HG03135 (cell line): ENCODE measurements at regions not wholly inside any gene's neighbourhood (a gene's known extent, or its start where the extent isn't known, plus 50 kb on each side); places are given as distances from the start of the nearest gene placed in this dataset.
"Not testable (repeated sequence)": the region's sequence is repeated elsewhere in the genome, so short reads cannot be mapped to it uniquely, and the experiment has no call there.

Source experiments
- ATAC-seq: cut with Tn5 transposase; IDR thresholded peaks from one replicate; pipeline ENCODE4 v1.9.1; 2021; ENCODE audit warnings: mild to moderate bottlenecking, moderate library complexity; ENCODE audit not compliant: unreplicated experiment

- ATAC-seq = no peak
These were observed 632.6 kb upstream of the COX7C start for GRCh38 chr5:85985167-85985566.

GRCh38 chr5:85990998-85991397 lies 626.7 kb upstream of the COX7C start:
- no peak for ATAC-seq

- not testable (repeated sequence) for ATAC-seq
These were observed 623.1 kb upstream of the COX7C start for GRCh38 chr5:85994653-85995052.

- no peak for ATAC-seq
These were observed 619.1 kb upstream of the COX7C start for GRCh38 chr5:85998656-85999055.

- ATAC-seq = no peak
These were observed 609.4 kb upstream of the COX7C start for GRCh38 chr5:86008293-86008692.

GRCh38 chr5:86008704-86009103 lies 609.0 kb upstream of the COX7C start:
- ATAC-seq = no peak

- ATAC-seq = no peak
These were observed 605.8 kb upstream of the COX7C start for GRCh38 chr5:86011937-86012336.

GRCh38 chr5:86029308-86029707 lies 588.4 kb upstream of the COX7C start:
- no peak for ATAC-seq

- ATAC-seq = no peak
These were observed 587.0 kb upstream of the COX7C start for GRCh38 chr5:86030753-86031152.

- no peak for ATAC-seq
These were observed 579.2 kb upstream of the COX7C start for GRCh38 chr5:86038566-86038965.

- ATAC-seq = no peak
These were observed 578.4 kb upstream of the COX7C start for GRCh38 chr5:86039351-86039750.

- no peak for ATAC-seq
These were observed 547.0 kb upstream of the COX7C start for GRCh38 chr5:86070719-86071118.

GRCh38 chr5:86074297-86074696 lies 543.4 kb upstream of the COX7C start:
- ATAC-seq = no peak

- no peak for ATAC-seq
These were observed 542.6 kb upstream of the COX7C start for GRCh38 chr5:86075139-86075538.

- no peak for ATAC-seq
These were observed 522.6 kb upstream of the COX7C start for GRCh38 chr5:86095092-86095491.

GRCh38 chr5:86101966-86102365 lies 515.8 kb upstream of the COX7C start:
- ATAC-seq = no peak

- no peak for ATAC-seq
These were observed 508.9 kb upstream of the COX7C start for GRCh38 chr5:86108825-86109224.

- ATAC-seq = no peak
These were observed 505.5 kb upstream of the COX7C start for GRCh38 chr5:86112249-86112648.

GRCh38 chr5:86115164-86115563 lies 502.6 kb upstream of the COX7C start:
- ATAC-seq = no peak

- peak; percentile 81 for ATAC-seq
These were observed 499.2 kb upstream of the COX7C start for GRCh38 chr5:86118542-86118941.

GRCh38 chr5:86124333-86124732 lies 493.4 kb upstream of the COX7C start:
- no peak for ATAC-seq

GRCh38 chr5:86125731-86126601 lies 491.8 kb upstream of the COX7C start:
- ATAC-seq = no peak

GRCh38 chr5:86127696-86128095 lies 490.0 kb upstream of the COX7C start:
- no peak for ATAC-seq
